Neural crest cell (in vitro differentiated cells): ENCODE measurements at regions not wholly inside any gene's neighbourhood (a gene's known extent, or its start where the extent isn't known, plus 50 kb on each side); places are given as distances from the start of the nearest gene placed in this dataset.
A peak's percentile ranks its signal among the peaks of the same experiment; 100 is the strongest.

Experiments
- DNase-seq: peaks from one replicate; pipeline ENCODE4 v3.0.0; 2021; ENCODE audit warnings: low read depth, mixed read lengths, low spot score
- H3K27ac Mint-ChIP-seq: one replicate; pipeline ENCODE4 v1.8.0; 2021; ENCODE audit warnings: mild to moderate bottlenecking, mixed read lengths; ENCODE audit not compliant: unreplicated experiment
- H3K27me3 Mint-ChIP-seq: 2 replicates; pipeline ENCODE4 v1.8.0; 2021; ENCODE audit warnings: low read depth, mild to moderate bottlenecking, mixed read lengths
- H3K36me3 Mint-ChIP-seq: 2 replicates; pipeline ENCODE4 v1.8.0; 2021; ENCODE audit warnings: low read depth, mild to moderate bottlenecking, mixed read lengths
- H3K4me1 Mint-ChIP-seq: 2 replicates; pipeline ENCODE4 v1.8.0; 2021; ENCODE audit warnings: mixed read lengths
- H3K4me3 Mint-ChIP-seq: one replicate; pipeline ENCODE4 v1.8.0; 2021; ENCODE audit warnings: mild to moderate bottlenecking, mixed read lengths
- H3K9me3 Mint-ChIP-seq: 2 replicates; pipeline ENCODE4 v1.8.0; 2021; ENCODE audit warnings: mixed read lengths
- CTCF ChIP-seq: fragments of 200-600 bp; sonication (generic); conservative IDR thresholded peaks from 2 replicates; pipeline ENCODE4 v1.5.0; 2021; ENCODE audit warnings: antibody characterized with exemption, mild to moderate bottlenecking

- Mint-ChIP-seq H3K27ac (no peak overlapping the region), H3K9me3 (no peaks in the 10 kb centered on the region), H3K27me3 (peaks cover 14% of the 10 kb centered on the region), H3K4me3 (no peak overlapping the region), H3K36me3 (no peaks in the 10 kb centered on the region), H3K4me1 (peaks cover 29% of the 10 kb centered on the region)
- DNase-seq, result no peak
- no peak for TF ChIP-seq CTCF
These were observed 212.4 kb downstream of the FOXD2 start for GRCh38 chr1:47650205-47650604.

- H3K9me3 Mint-ChIP-seq, result no peaks in the 10 kb centered on the region
- no peak for TF ChIP-seq CTCF
- H3K4me1 Mint-ChIP-seq, result peaks cover 29% of the 10 kb centered on the region
- H3K36me3 Mint-ChIP-seq, result no peaks in the 10 kb centered on the region
- no peak overlapping the region for H3K27ac Mint-ChIP-seq
- H3K4me3 Mint-ChIP-seq, result no peak overlapping the region
- DNase-seq, result no peak
- peaks cover 14% of the 10 kb centered on the region for H3K27me3 Mint-ChIP-seq
These were observed 212.8 kb downstream of the FOXD2 start for GRCh38 chr1:47650611-47651010.

- H3K27ac Mint-ChIP-seq, result peak overlapping the region; percentile 92
- peaks cover 17% of the 10 kb centered on the region for H3K27me3 Mint-ChIP-seq
- no peak overlapping the region for H3K4me3 Mint-ChIP-seq
These were observed 213.7 kb downstream of the FOXD2 start for GRCh38 chr1:47651311-47652089.

GRCh38 chr1:47655521-47656300 lies 217.9 kb downstream of the FOXD2 start:
- no peak overlapping the region for H3K27ac Mint-ChIP-seq
- no peak overlapping the region for H3K4me3 Mint-ChIP-seq
- peaks cover 11% of the 10 kb centered on the region for H3K27me3 Mint-ChIP-seq
- no peak for DNase-seq
- no peak for TF ChIP-seq CTCF
- peaks cover 28% of the 10 kb centered on the region for H3K4me1 Mint-ChIP-seq
- H3K36me3 Mint-ChIP-seq, result no peaks in the 10 kb centered on the region
- no peaks in the 10 kb centered on the region for H3K9me3 Mint-ChIP-seq

More at GRCh38 chr1:47651311-47652089, 213.7 kb downstream of the FOXD2 start:
- no peak for TF ChIP-seq CTCF
- Mint-ChIP-seq H3K9me3 (no peaks in the 10 kb centered on the region), H3K36me3 (no peaks in the 10 kb centered on the region), H3K4me1 (peaks cover 30% of the 10 kb centered on the region)
- no peak for DNase-seq

- no peak for TF ChIP-seq CTCF
- no peaks in the 10 kb centered on the region for H3K9me3 Mint-ChIP-seq
- DNase-seq, result no peak
- peaks cover 17% of the 10 kb centered on the region for H3K4me1 Mint-ChIP-seq
- H3K27me3 Mint-ChIP-seq, result peaks cover 11% of the 10 kb centered on the region
- no peak overlapping the region for H3K27ac Mint-ChIP-seq
- H3K36me3 Mint-ChIP-seq, result no peaks in the 10 kb centered on the region
- H3K4me3 Mint-ChIP-seq, result no peak overlapping the region
These were observed 219.2 kb downstream of the FOXD2 start for GRCh38 chr1:47656719-47657685.
